ENCODE measurements at regions not wholly inside any gene's neighbourhood (a gene's known extent, or its start where the extent isn't known, plus 50 kb on each side); places are given as distances from the start of the nearest gene placed in this dataset.

- H2BK5ac ChIP-seq (ENCODE audit: low read depth, low read length, poor library complexity, severe bottlenecking), result no peak overlapping the region
- H3K4ac ChIP-seq (ENCODE audit: low read depth, low read length), result no peak overlapping the region
- no peak overlapping the region for H3K23ac ChIP-seq (ENCODE audit: low read depth, low read length)
- no peak overlapping the region for H3K9ac ChIP-seq (ENCODE audit: low read depth, low read length)
- no peak overlapping the region for H2AK5ac ChIP-seq (ENCODE audit: low read depth, low read length)
- H3K27ac ChIP-seq (ENCODE audit: insufficient read depth, low read length), result no peak overlapping the region
- H3K4me2 ChIP-seq (ENCODE audit: low read depth, low read length), result no peak overlapping the region
- DNase-seq (no peak), ATAC-seq (ENCODE audit: low read depth) (no peak)
- no peak overlapping the region for H2AFZ ChIP-seq (replicated peaks; ENCODE audit: low read length, poor library complexity)
- peaks cover 13% of the 10 kb centered on the region for H3K9me1 ChIP-seq (ENCODE audit: insufficient read depth, low read length)
- no peak overlapping the region for H4K5ac ChIP-seq (ENCODE audit: low read depth, low read length)
- no peaks in the 10 kb centered on the region for H3K9me3 ChIP-seq (ENCODE audit: control insufficient read depth, insufficient read depth, low read length)
- intact Hi-C loops (cut with micrococcal nuclease), result no loop called here
- no peak overlapping the region for H3K18ac ChIP-seq (ENCODE audit: low read depth, low read length)
- ChIA-PET CTCF (no interaction called here), POLR2A (ENCODE audit: unreplicated experiment) (no interaction called here)
- no TSS peak for BruUV-seq (replicated peaks)
- no peak overlapping the region for H4K8ac ChIP-seq (ENCODE audit: low read depth in 2 of 2, low read length in 2 of 2)
- H3K27me3 ChIP-seq (ENCODE audit: control insufficient read depth, insufficient read depth, low read length), result peaks cover 5% of the 10 kb centered on the region; the same call in 1 of the 2 replicates
- no peak overlapping the region for H3K4me3 ChIP-seq (ENCODE audit: insufficient read depth, low read depth, low read length)
- dilution Hi-C loops (cut with HindIII; ENCODE audit: low sequenced_read_pairs, unreplicated experiment), result no loop called here
- H3K79me1 ChIP-seq (ENCODE audit: low read depth in 1 of 2, low read length in 2 of 2), result no peaks in the 10 kb centered on the region
- H3K56ac ChIP-seq (ENCODE audit: extremely low read depth, insufficient read depth, low read length), result no peak overlapping the region
- 90% methylated on average over 2 of the region's 7 CpGs; no CpG with 5 or more reads in 1 of the 2 experiments for WGBS, 2 experiments (ENCODE audit: extremely low coverage in 2 of 2, insufficient read length in 1 of 2)
- H2BK20ac ChIP-seq (ENCODE audit: low read depth, low read length), result no peak overlapping the region
- H2BK120ac ChIP-seq (ENCODE audit: low read depth, low read length), result no peak overlapping the region
- H4K91ac ChIP-seq (ENCODE audit: insufficient read depth, low read depth, low read length), result no peak overlapping the region
- no peaks in the 10 kb centered on the region for H4K20me1 ChIP-seq (ENCODE audit: insufficient read depth, low read length)
- H3K14ac ChIP-seq (replicated peaks; ENCODE audit: low read depth, low read length), result no peak overlapping the region
- H3K36me3 ChIP-seq (ENCODE audit: control insufficient read depth, insufficient read depth, low read length), result no peaks in the 10 kb centered on the region
- no peak overlapping the region for H2AK9ac ChIP-seq (replicated peaks; ENCODE audit: low read depth, low read length, poor library complexity)
- TF ChIP-seq RAD21 (IDR thresholded peaks at IDR 0.05; ENCODE audit: low read length) (no peak), CHD1 (IDR thresholded peaks at IDR 0.05; ENCODE audit: low read depth, low read length) (no peak), FOS (IDR thresholded peaks at IDR 0.05; ENCODE audit: low read depth, low read length) (no peak), POLR2A (IDR thresholded peaks at IDR 0.05; ENCODE audit: low read depth, low read length) (no peak), RFX5 (IDR thresholded peaks at IDR 0.05; ENCODE audit: low read depth, low read length) (no peak), SMC3 (IDR thresholded peaks at IDR 0.05; ENCODE audit: low read depth, low read length) (no peak), BHLHE40 (IDR thresholded peaks at IDR 0.05; ENCODE audit: low read depth, low read length) (no peak), RCOR1 (IDR thresholded peaks at IDR 0.05; ENCODE audit: insufficient replicate concordance, low read length) (no peak), CEBPB (IDR thresholded peaks at IDR 0.05; ENCODE audit: low read depth, low read length) (no peak), ELK1 (IDR thresholded peaks at IDR 0.05; ENCODE audit: borderline replicate concordance, low read depth, low read length) (no peak), MXI1 (IDR thresholded peaks at IDR 0.05; ENCODE audit: borderline replicate concordance, low read depth, low read length) (no peak), USF2 (IDR thresholded peaks at IDR 0.05; ENCODE audit: low read depth, low read length) (no peak), NFE2L2 (IDR thresholded peaks at IDR 0.05; ENCODE audit: low read depth, low read length) (no peak), CTCF (conservative IDR thresholded peaks at IDR 0.05; ENCODE audit: low read depth, low read length) (no peak), MAFK (IDR thresholded peaks at IDR 0.05; ENCODE audit: low read depth, low read length) (no peak), MAZ (IDR thresholded peaks at IDR 0.05; ENCODE audit: borderline replicate concordance, low read depth, low read length) (no peak)
- peaks cover 10% of the 10 kb centered on the region for H3K4me1 ChIP-seq (ENCODE audit: control insufficient read depth, insufficient read depth, low read length)
- H2BK15ac ChIP-seq (ENCODE audit: low read depth, low read length), result no peak overlapping the region
- in situ Hi-C loops (cut with MboI; ENCODE audit: low sequenced_read_pairs), result no loop called here
These were observed 522.6 kb upstream of the PROK2 start for GRCh38 chr3:72307438-72308115.

Data from IMR-90 (cell line).